ENCODE measurements at regions not wholly inside any gene's neighbourhood (a gene's known extent, or its start where the extent isn't known, plus 50 kb on each side); places are given as distances from the start of the nearest gene placed in this dataset.

DNA sequence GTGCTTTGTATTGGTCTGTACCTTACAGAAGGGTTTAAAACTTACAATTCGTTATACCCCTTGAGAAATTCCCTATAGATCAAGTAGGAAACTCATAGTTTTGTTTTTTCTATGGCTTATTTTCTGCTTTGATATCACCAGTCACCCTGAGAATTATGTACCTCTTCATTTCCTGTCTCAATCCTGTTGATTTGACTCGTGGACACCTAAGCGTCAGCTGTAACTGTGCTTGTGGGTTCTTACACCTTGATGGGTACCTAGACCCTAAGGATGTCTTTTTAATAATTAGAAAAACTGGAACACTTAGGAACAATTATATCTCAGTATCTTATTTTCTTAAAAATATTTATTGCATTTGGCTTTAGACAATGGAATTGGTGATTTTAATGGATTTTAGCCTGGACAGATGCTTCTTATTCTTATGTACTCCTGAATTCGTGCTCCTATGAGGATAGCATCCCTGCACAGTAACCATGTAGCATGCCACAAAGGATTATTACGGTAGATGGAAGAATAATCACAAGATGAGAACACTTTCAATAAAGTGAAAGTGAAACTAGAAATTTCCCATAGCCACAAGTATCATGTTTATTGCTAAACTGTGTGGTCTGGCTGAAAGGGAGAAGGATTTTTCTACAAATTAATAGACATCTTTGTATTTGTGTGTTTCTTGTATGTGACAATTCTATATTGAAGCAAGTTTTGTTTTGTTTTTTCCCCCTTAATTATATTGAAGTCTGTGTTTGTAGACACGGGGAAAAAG, 1920.3 kb upstream of the WWC1 start:
- DNase-seq, result no peak

DNA sequence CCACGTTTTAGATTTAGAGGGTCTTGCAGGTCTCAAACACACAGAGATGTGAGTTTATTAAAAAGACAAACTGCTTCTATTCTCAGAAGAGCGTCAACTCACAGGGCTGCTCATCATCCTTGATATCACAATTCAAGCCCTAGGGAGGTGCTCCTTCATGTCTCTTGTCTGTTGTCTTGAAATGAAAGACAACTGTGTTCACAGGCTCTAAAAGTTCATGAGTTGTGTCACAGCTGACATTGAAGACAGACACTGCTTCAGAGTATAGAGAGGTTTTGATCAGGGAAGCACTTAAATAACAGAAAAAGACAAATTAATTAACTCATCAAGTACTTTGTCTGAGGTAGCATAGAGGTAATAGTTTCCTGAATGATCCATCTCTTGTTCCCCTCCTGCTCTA, 1917.6 kb upstream of the WWC1 start:
- DNase-seq, result no peak

DNA sequence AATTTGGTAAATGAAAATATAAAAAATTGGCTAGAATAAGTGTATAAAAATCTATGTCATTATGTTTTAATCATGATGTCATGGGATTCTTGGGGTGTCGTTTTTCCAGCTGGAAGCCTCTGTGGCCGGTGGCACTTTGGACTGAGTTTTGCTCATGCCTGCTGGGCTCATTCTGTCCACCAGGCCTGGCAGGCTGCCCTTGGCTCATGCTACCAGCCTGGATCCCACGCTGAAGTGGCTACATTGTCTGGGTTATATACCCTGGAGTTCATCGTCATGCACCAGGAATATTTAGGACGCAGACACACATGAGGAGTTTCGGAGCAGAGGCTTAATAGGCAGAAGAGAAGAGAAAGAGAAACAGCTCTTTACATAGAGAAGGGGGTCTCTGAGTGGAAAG, 1913.7 kb upstream of the WWC1 start:
- DNase-seq, result no peak

DNA sequence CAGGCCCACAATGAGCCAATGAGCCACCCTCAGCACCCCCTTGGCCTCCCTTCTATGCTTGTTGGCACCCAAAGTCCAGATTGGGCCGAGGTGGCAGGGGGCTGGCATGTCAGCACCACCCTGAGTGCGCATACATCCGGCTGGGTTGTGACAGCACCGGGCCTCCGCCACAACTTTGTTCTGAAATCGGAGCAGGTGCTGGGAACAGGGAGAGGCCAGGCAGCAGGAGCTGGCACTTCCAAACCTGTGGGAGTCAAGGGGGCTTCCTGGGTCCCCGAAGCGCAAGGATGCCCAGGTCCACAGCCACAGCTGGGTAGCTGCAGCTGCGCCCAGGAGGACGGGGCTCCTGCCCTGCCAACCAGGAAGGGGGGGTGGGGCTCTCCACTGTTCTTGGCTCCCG, 1911.9 kb upstream of the WWC1 start:
- no peak for DNase-seq

DNA sequence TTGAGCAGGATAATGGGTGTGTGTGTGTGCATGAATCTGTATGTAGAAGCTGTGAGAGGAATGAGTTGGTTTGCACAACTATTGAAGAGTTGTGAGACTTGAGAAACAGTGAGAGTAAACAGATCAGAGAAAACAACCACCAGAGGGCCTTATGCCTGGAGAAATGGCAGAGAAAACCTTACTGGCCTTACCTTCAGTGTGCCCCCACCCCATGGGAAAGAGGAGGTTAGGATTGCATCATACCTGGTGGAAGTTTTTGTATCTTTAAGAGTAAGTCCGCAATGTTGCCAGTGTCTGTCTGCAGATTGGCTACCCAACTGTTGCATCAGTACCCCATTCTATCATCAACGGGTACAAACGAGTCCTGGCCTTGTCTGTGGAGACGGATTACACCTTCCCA, 1909.4 kb upstream of the WWC1 start:
- DNase-seq, result no peak

DNA sequence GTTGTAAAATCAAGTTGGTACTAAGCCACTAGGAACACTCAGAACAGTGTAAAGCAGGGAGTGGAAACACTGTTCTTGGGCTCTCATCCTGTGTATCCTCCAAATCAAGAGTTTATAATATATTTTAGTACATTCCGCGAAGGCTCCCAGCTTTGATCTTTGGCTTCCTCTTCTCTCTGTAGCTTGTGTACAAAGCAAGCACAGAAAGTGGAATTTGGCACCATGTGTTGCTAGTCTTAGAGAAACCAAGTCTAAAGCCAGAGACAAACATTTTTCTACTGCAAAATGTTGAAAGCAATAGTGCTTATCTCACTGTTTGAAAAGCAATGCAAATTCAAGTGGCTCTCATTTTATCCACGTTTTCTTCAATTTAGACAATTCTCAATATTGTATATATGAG, 1893.3 kb upstream of the WWC1 start:
- no peak for DNase-seq

DNA sequence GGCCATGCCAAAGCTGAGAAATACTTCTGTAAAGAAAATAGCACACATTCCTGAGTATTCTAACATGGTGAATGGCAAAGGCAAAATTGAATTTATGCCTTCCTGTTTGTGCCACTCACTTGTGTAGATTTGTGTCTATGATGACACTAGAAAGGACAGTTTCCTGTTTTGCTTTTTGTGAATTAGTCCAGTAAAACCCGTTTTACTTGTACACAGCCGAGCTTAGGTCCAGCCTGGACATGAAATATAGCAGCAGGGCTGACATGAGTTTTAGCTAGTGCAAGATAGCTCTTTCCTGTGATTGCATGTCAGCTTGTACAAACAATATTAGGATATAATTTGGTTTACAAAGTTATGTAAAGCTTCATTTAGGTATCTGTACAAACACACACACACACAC, 1891.7 kb upstream of the WWC1 start:
- DNase-seq, result peak; percentile 58 to 79

DNA sequence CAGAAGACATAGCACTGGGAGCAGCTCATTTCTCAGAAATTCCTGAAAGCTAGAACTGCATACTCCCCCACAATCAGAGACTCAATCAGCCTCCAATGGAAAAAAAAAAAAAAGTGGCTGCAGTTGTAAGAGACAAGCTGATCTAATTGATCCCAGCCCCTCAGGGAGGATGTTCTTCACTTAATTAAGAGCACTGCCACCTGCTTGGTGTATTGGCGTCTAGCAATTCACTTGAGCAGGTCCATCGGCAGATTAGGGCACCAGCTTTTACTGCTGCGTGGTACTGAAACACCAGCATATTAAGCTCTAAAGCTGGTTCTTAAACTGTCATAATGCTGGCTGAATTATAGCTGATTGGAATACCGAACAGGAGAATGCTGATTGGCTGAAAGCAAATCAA, 1890.1 kb upstream of the WWC1 start:
- no peak for DNase-seq

DNA sequence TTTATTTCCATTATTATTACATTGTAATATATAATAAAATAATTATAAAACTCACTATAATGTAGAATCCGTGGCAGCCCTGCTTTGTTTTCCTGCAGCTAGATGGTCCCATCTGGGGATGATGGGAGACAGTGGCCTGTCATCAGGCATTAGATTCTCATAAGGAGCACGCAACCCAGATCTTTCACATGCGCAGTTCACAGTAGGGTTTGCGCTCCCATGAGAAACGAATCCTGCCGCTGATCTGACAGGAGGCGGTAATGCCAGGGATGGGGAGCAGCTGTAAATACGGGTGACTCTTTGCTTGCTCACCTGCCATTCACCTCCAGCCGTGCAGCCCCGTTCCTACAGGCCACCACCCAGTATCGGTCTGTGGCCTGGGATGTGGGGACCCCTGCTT, 1879.3 kb upstream of the WWC1 start:
- DNase-seq, result no peak

DNA sequence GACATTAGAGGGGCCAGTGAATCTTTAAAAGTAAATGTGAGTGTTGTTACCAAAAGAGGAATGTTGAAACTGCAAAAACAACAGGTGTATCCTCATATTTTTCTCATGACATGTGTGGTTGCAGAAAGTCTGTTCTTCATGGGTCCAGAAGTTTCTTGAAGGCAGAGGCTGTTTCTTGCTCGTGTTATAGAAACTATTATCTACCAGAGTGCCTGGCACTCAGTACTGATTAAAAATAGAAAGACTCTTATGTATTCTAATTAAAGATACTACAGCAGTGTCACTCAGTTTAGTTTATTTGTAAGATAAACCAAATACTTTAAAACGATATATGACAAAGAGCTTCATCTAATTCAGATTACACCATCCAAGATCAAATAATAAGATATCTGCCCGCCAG, 1864.2 kb upstream of the WWC1 start:
- DNase-seq, result no peak

DNA sequence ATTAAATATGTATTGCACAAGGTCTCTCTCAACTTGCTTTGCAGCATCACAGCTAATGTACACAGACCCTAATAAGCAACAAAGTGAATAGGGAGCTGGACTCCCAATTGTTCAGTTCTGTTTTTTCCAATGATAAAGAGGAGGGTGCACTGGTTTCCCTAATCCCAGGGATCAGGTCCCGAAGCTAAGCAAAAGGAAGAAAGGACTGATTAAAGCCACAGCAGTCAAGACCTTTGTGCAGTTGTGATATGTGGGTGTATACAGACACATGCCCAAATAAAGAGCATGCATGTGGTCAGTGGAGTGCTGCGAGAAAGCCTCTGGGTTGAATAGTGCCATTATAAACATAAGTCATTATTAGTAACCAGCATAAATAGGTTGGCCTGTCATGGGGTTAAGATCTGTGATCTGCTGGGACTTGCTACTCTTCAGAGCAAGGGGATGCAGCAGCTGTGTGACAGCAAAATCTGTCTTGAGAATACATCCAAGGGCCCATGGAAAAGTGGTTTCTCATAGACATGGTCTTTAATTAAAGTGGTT, 1863.1 kb upstream of the WWC1 start:
- DNase-seq, result no peak

DNA sequence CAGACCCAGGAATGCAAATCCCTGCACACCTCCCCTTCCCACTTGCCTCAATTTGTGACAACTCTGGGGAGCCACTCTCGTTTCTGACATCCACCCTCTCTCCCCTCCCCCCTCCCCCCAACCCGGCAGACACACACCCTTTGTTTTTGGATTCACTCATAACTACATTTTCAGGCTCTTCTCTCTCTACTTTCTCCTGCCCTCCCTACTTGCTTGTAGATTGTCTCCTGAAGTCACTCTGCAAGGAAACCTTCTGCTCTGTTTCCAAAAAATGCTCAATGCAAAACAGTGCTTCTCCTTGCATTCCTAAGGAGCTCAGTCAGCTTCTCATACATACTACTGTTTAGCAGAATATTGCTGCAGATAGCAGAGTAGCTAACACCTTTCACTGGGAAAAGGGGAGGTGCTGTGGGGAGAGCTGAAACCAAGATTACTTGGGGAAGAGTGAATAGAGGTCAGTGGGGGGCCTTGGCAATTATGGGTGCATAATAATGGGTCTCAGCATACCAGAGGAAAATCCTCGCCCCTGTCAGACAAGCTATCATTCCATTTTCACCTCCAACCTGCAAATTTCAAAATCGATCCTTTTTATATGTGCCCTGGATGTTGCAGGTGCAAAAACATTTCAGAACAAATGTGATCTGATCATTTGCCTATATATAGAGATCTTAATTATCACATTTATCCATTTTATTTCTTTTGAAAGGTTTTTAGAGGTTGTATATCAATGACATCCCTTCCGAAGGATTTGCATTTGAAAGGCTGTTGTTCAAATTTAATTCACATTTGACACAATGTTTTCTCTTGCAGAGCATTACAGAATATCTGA, 1860.7 kb upstream of the WWC1 start:
- no peak for DNase-seq

DNA sequence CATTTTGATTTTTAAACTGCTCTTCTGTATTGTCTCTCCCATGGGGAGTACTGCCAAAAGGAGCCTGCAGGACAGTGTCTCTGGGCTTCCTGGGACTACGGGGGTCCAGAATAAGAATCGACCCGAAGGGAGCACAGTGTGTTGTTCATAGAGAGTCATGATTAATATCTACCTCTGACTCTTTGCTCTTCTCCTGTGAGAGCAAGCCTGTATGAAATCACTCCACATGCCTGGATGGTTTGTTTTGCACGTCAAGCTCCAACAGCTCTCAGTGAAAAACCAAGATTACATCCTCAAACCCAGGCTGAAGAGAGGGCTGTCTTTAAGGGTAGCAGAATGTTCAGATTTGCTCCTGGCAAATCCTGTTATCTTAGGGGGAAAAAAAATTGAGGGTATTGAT, 1860.0 kb upstream of the WWC1 start:
- DNase-seq, result no peak

DNA sequence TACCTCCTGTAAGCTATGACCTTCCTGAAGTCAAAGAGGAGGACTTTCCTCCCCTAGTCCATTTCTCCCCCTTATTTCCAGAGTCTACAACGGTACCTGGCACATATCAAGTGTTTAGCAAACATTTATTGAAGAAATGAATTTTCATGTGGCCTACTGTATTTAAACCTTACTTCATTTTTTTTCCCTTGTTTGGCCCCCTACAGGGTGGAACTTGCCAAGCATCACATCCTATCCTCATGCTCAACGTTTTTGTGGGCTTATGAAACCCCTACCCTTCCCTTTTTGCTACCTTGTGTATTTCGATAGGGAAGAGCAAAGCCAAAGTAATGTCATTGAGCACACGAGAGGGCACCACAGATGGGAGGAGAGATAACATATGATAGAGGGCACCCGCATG, 1857.8 kb upstream of the WWC1 start:
- no peak for DNase-seq

DNA sequence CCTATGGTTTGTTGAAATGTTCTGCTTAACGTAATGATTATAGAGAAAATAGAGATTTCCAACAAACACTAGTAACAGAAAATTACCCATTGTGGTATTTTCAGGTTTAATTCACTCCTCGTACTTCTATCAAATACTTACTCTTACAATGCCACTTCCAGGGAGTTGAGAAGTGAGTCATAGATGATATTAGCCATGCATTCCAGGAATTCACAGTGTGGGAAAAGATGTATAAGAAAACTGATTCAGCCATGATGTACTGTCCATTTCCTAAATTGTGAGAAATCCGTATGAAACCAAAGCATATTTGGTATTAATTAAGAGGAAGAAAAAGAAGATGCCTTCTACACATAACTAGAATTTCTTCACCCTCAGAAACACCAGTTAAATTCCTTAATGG, 1854.6 kb upstream of the WWC1 start:
- DNase-seq, result no peak

DNA sequence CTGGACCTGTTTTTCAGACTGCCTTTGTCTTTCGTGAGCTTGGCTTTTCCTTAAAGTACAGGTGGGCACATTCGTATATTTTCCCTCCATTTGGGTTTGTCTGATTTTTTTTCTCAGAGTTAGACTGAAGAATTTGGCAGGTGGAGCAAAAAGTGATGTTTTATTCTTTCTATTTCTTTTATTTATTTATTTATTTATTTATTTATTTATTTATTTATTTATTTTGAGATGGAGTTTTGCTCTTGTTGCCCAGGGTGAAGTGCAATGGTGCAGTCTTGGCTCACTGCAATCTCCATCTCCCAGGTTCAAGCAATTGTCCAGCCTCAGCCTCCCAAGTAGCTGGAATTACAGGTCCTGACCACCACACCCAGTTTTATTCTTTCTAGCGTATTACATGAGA, 1805.1 kb upstream of the WWC1 start:
- no peak for DNase-seq

DNA sequence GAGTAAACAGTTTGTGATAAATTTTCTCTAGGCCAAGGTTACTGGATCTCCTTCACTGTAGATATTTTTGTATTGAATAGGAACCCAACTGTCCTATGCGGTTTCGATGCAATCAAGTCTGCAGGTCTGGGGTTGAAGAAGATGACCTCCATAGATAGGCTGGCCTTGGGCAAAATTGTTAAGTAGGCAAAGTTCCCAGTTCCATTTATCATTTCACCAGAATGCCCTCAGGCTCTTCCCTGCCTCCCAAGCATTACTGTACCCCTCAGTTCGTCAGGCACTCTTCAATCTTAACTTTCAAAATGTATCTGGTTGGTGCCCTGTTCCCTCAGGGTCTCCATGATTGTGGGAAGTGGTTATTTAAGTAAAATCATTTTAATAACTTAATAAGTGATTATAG, 1802.9 kb upstream of the WWC1 start:
- DNase-seq, result no peak

DNA sequence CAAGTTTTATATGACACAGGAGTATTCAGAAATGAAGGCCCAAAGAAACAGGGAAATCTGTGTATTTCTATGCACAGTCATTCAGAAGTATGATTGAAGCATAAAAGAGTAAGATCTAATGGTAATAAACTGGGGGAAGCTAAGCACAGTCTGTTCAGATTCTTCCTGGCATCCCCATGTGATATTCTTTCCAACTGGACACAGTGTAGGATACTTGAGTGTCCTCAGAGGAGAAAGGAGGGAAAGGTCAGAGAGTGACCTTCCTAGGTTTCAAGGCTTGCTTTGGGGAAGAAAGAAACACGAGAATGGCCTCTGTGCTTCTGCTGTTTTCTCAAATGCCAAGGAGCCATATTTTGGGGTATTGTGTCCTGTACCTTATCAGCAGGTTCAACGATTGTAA, 1798.4 kb upstream of the WWC1 start:
- DNase-seq, result no peak

DNA sequence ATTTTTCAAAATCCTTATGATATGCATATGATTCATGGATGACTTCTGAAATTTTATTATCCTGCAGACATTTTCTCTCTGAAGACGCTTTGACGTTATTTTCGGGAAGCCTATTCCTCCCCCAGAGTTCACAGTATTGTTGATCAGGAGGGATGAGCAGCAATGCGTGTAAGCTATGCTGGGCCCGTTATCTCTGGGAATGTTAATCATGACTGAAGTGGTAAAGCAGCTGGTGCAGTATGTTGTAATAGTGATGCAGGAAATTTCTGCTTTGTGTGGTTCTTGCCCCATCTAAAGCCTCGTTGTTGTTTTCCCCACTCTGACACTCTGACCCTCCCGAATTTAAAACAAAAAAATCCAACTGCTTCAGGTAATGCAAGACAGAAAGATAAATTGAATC, 1797.8 kb upstream of the WWC1 start:
- no peak for DNase-seq

DNA sequence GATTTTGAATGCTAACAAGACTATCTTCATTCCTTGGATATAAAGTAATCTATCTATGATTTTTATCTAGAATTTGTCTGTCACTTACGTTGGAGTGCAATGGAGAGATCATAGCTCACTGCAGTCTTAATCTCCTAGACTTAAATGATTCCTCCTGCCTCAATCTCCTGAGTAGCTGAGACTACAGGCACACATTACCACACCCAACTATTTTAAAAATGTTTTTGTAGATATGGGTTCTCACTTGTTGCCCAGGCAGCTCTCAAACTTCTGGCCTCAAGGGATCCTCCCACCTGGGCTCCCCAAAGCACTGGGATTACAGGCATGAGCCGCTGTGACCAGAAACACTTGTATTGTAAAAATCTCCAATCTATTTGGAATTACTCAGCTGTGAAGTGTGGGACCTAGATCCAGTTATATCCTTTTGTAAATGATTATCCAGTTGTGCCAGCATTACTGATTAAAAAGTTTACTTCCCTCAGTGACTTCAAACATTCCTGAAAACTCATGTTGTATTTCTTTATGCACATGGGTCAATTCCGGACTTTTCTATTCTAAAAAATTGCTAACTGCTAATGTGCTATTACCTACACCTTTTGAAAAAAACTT, 1793.8 kb upstream of the WWC1 start:
- no peak for DNase-seq

DNA sequence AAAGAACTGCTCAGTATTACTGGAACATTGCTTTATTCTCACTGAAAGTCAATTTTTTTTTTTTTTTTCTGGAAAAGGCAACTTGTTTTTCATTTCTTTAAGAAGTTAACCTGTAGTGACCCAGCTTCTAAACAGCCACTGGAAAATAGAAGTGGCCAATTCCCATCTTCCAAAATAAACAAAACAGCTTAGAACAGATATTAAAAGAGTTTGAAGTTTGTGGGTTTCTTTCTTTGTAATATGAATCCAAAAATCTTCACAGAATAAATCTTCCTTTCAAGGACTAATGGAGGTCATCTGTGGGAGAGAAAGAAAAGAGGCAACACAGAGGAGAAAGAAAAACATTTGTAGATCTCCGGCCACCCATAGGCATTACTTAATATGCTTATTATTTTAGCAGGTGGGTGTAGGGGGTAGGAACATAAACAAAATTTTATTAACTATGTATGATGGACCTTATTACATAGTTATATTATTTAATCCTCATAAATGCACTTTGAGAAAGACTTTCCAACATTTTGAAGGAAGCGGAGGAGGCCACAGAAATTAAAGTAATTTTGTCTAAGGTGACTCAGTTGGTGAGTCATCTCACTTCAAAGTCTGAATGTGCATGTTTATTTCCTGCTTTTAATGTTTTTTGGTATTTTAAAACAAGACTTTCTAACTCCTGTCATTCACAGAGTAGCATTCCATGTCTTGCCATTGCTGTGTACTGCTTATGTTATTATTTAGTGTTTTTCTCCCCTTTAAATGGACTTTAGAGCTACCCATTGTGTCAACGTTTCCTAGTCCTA, 1791.8 kb upstream of the WWC1 start:
- DNase-seq, result no peak

DNA sequence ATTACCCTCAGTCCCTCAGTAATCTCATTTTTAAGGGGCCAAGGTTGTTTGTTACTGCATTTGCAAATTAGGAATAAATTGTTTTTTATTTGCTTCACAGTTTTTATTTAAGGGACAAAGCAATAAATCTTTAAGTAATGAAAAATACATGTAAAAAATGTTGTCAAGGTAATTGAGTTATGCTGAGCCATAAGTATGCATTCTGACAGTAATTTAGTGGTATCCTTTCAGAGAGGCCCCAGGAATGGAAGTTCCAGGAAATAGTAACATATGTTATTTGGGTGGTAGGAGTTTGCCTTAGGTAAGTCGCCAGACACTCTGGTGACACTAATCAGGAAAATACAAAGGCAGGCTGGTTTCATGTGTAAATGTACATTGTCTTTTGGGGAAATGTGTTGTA, 1787.9 kb upstream of the WWC1 start:
- no peak for DNase-seq

DNA sequence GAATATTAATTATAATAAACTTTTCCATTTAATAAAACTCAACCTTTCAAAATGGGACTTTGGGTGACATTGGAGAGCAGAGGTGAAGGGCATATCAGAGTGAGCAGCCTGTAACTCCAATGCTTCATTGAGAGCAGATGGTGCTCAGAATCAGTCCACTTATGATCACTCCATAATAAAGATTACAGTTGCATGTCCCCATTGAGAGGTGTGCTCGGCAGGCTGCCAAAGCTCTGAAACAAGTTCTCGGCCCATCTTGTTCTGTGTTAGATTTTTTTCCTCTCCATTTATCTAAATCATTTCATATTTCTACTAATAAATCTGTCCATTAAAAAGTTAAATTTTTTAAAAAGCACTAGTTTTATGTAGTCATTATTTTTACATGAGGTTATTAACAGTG, 1786.4 kb upstream of the WWC1 start:
- no peak for DNase-seq

Data from NCI-H526 (cell line).